22Rv1 (cell line): ENCODE measurements at regions not wholly inside any gene's neighbourhood (a gene's known extent, or its start where the extent isn't known, plus 50 kb on each side); places are given as distances from the start of the nearest gene placed in this dataset.

ENCODE experiments used
- CTCF ChIP-seq: fragments of 450-650 bp; IDR thresholded peaks from 2 replicates; pipeline ENCODE4 v1.5.1; 2017; ENCODE audit warnings: mild to moderate bottlenecking
- ZFX ChIP-seq: fragments of 450-650 bp; IDR thresholded peaks from 2 replicates; pipeline ENCODE4 v1.6.1; 2017; ENCODE audit warnings: antibody characterized with exemption, borderline replicate concordance

GRCh38 chr7:19442016-19442785 lies 266.6 kb downstream of the POLR1F start:
- TF ChIP-seq CTCF, result peak; percentile 80
- no peak for TF ChIP-seq ZFX
